K562 (cell line): ENCODE measurements at regions not wholly inside any gene's neighbourhood (a gene's known extent, or its start where the extent isn't known, plus 50 kb on each side); places are given as distances from the start of the nearest gene placed in this dataset.

Experiments
- ATAC-seq: fragments of 200-7000 bp; cut with Tn5 transposase; 3 replicates; pipeline ENCODE4 v1.9.1; 2020; ENCODE audit warnings: moderate library complexity
- BruUV-seq: library from RNA; stranded (reverse); fragments of 400-500 nt; replicated peaks from 2 replicates; lab custom pipeline; 2021; lab: Mats Ljungman, UMichigan
- CTCF ChIA-PET: fragments of 300-600 bp; formaldehyde crosslinking; extraction: SDS; loops from one replicate; lab custom pipeline; 2021; ENCODE audit warnings: low intra/inter-chr PET ratio; lab: Yijun Ruan, JAX
- POLR2A ChIA-PET: fragments of 300-600, 350-650 bp; sonication (Branson Sonifier 250); formaldehyde crosslinking; extraction: SDS; loops from one replicate; lab custom pipeline; 2021; ENCODE audit warnings: antibody characterized with exemption, inconsistent platforms; lab: Yijun Ruan, JAX
- DNase-seq, 4 experiments: peaks; one replicate each; pipeline versions ENCODE4 v3.0.0 to v3.0.0-alpha.2; 2011 to 2018; ENCODE audit warnings: low spot score in 3 of 4, mixed read lengths in 3 of 4; ENCODE audit errors: extremely low read depth in 1 of 4
- FAIRE-seq: peaks from 2 replicates; lab custom pipeline; 2011; peaks lifted over from hg19 to GRCh38; lab: Jason Lieb, UNC
- H2AFZ ChIP-seq: 2 replicates; pipeline ENCODE4 v1.6.0; 2011; ENCODE audit warnings: low read depth, low read length, control low read depth, inconsistent platforms
- H3K27ac ChIP-seq: fragments of 200-600 bp; 3 replicates; pipeline ENCODE4 v1.8.0; 2011; ENCODE audit warnings: low read depth, mild to moderate bottlenecking, control low read depth, inconsistent platforms, low read length, moderate library complexity, mixed read lengths; ENCODE audit errors: extremely low read depth
- H3K27me3 ChIP-seq, 2 experiments: fragments of 300-600 bp in 1 of 2; 2 replicates in 1 of 2; 3 replicates in 1 of 2; pipeline versions ENCODE4 v1.6.0 to v1.8.0; 2011; ENCODE audit warnings: inconsistent platforms in 2 of 2, low read length in 2 of 2, mild to moderate bottlenecking in 1 of 2, mixed read lengths in 1 of 2, moderate library complexity in 1 of 2; ENCODE audit not compliant: control insufficient read depth in 2 of 2, insufficient read depth in 2 of 2
- H3K36me3 ChIP-seq: fragments of 300-600 bp; 3 replicates; pipeline ENCODE4 v1.8.0; 2011; ENCODE audit warnings: mild to moderate bottlenecking, low read length, inconsistent platforms; ENCODE audit not compliant: control insufficient read depth, insufficient read depth
- H3K4me1 ChIP-seq, 2 experiments: fragments of 200-600 bp in 1 of 2; replicated peaks in 1 of 2; 2 replicates in 1 of 2; 3 replicates in 1 of 2; pipeline versions ENCODE4 v1.5.1 to v1.8.0; 2011; ENCODE audit warnings: inconsistent platforms in 2 of 2, low read length in 2 of 2, mild to moderate bottlenecking in 1 of 2, mixed read lengths in 1 of 2, moderate library complexity in 1 of 2; ENCODE audit not compliant: control insufficient read depth in 2 of 2, insufficient read depth in 2 of 2
- H3K4me2 ChIP-seq: 2 replicates; pipeline ENCODE4 v1.6.1; 2011; ENCODE audit warnings: low read length, control low read depth, inconsistent platforms, mixed read lengths; ENCODE audit not compliant: insufficient read depth
- H3K4me3 ChIP-seq: fragments of 200-600 bp; sonication (generic), shearing (Covaris generic); 2 replicates; pipeline ENCODE4 v1.5.1; 2016; ENCODE audit warnings: control low read depth, inconsistent platforms
- H3K79me2 ChIP-seq: fragments of 200-600 bp; 3 replicates; pipeline ENCODE4 v1.8.0; 2011; ENCODE audit warnings: low read length, inconsistent platforms; ENCODE audit not compliant: control insufficient read depth, insufficient read depth
- H3K9ac ChIP-seq, 2 experiments: 2 replicates each; pipeline versions ENCODE4 v1.6.0 to v1.6.1; 2011; ENCODE audit warnings: low read depth in 2 of 2, low read length in 2 of 2, control low read depth in 1 of 2, inconsistent platforms in 1 of 2, mild to moderate bottlenecking in 1 of 2, mixed read lengths in 1 of 2; ENCODE audit not compliant: insufficient read depth in 1 of 2
- H3K9me1 ChIP-seq: one replicate; pipeline ENCODE4 v1.6.0; 2011; ENCODE audit warnings: inconsistent platforms, mild to moderate bottlenecking, low read length, moderate library complexity; ENCODE audit not compliant: control insufficient read depth, insufficient read depth
- H3K9me3 ChIP-seq: replicated peaks from 2 replicates; pipeline ENCODE4 v1.5.1; 2011; ENCODE audit warnings: low read depth, low read length, inconsistent platforms; ENCODE audit not compliant: control insufficient read depth, insufficient read depth
- H4K20me1 ChIP-seq: replicated peaks from 2 replicates; pipeline ENCODE4 v1.6.1; 2011; ENCODE audit warnings: low read length, inconsistent platforms, mixed read lengths; ENCODE audit not compliant: control insufficient read depth, insufficient read depth
- CHD4 ChIP-seq: fragments of 200-600 bp; sonication (generic); IDR thresholded peaks from 3 replicates; pipeline ENCODE4 v1.6.1; 2012; ENCODE audit warnings: low read depth, mild to moderate bottlenecking, mixed read lengths, low read length, inconsistent platforms; ENCODE audit not compliant: insufficient read depth, insufficient replicate concordance, poor library complexity, severe bottlenecking
- DDX20 ChIP-seq: fragments of 450-650 bp; IDR thresholded peaks from 2 replicates; pipeline ENCODE4 v1.6.1; 2016; ENCODE audit warnings: missing genetic modification characterization, low read depth, mild to moderate bottlenecking, missing compliant biosample characterization, moderate library complexity
- EGR1 ChIP-seq: fragments of 450-650 bp; conservative IDR thresholded peaks from 2 replicates; pipeline ENCODE4 v1.6.1; 2017; ENCODE audit warnings: mild to moderate bottlenecking
- IFI16 ChIP-seq: fragments of 250-450 bp; sonication (Bioruptor Pico); IDR thresholded peaks from 2 replicates; pipeline ENCODE4 v2.1.2; 2022; ENCODE audit warnings: mild to moderate bottlenecking, inconsistent platforms
- KLF10 ChIP-seq: fragments of 250-450 bp; sonication (Bioruptor Pico); IDR thresholded peaks from 2 replicates; pipeline ENCODE4 v1.6.1; 2021; ENCODE audit warnings: matching md5 sums
- L3MBTL2 ChIP-seq: fragments of 450-650 bp; IDR thresholded peaks from 2 replicates; pipeline ENCODE4 v1.6.1; 2016; ENCODE audit warnings: mild to moderate bottlenecking, moderate library complexity
- MAFG ChIP-seq: fragments of 450-650 bp; conservative IDR thresholded peaks from 2 replicates; pipeline ENCODE4 v1.6.1; 2016; ENCODE audit warnings: missing genetic modification characterization, missing compliant biosample characterization
- MTA3 ChIP-seq: fragments of 450-650 bp; formaldehyde crosslinking; IDR thresholded peaks from 2 replicates; pipeline ENCODE4 v1.6.1; 2017; ENCODE audit warnings: mild to moderate bottlenecking, borderline replicate concordance
- NKRF ChIP-seq: fragments of 450-650 bp; IDR thresholded peaks from 2 replicates; pipeline ENCODE4 v1.6.1; 2016; ENCODE audit warnings: borderline replicate concordance
- SP2 ChIP-seq: IDR thresholded peaks from 2 replicates; pipeline ENCODE4 v1.6.1; 2011; ENCODE audit warnings: mild to moderate bottlenecking, low read depth, low read length, moderate library complexity; ENCODE audit not compliant: poor library complexity, severe bottlenecking; ENCODE audit errors: extremely low read depth
- SRSF7 ChIP-seq: fragments of 200-400 bp; formaldehyde crosslinking; optimal IDR thresholded peaks from 2 replicates; pipeline ENCODE3; 2017; ENCODE audit warnings: mild to moderate bottlenecking, low read depth, low read length
- ZBTB49 ChIP-seq: sonication (generic); formaldehyde crosslinking; IDR thresholded peaks from 2 replicates; pipeline ENCODE4 v1.8.0; 2022; ENCODE audit warnings: missing genetic modification reagents, mild to moderate bottlenecking, borderline replicate concordance
- ZNF408 ChIP-seq: fragments of 250-450 bp; sonication (Bioruptor Pico); IDR thresholded peaks from 2 replicates; pipeline ENCODE4 v1.4.0; 2020; ENCODE audit warnings: low read depth, mild to moderate bottlenecking, moderate library complexity
- ZZZ3 ChIP-seq: fragments of 450-650 bp; IDR thresholded peaks from 2 replicates; pipeline ENCODE4 v1.6.1; 2016; ENCODE audit warnings: antibody characterized with exemption, mild to moderate bottlenecking, moderate library complexity
- WGBS: fragments of 100-300 bp; shearing (Covaris generic); methylation state at CpG from one replicate; pipeline ENCODE4 v1.1.6; 2016; ENCODE audit warnings: low coverage, mixed read lengths; ENCODE audit not compliant: insufficient coverage; ENCODE audit errors: missing lambda C conversion rate; 5-methylcytosine and 5-hydroxymethylcytosine counted together
- in situ Hi-C: fragments of 300-500 bp; cut with MboI; formaldehyde crosslinking; loops from 4 replicates; pipeline ENCODE4 v1.15.0; 2018; ENCODE audit warnings: inconsistent platforms, mixed read lengths
- intact Hi-C: fragments of 100-400 bp; cut with micrococcal nuclease; formaldehyde crosslinking; loops from 2 replicates; pipeline ENCODE4 v1.14.2; 2022

GRCh38 chrX:7637066-7637465, 205.9 kb upstream of the VCX start:
- H3K27me3 ChIP-seq: no peaks in the 10 kb centered on the region
- H3K79me2 ChIP-seq: no peaks in the 10 kb centered on the region
- H3K9me1 ChIP-seq: no peaks in the 10 kb centered on the region
- CTCF ChIA-PET: no interaction called here
- H3K36me3 ChIP-seq: no peaks in the 10 kb centered on the region
- no peak for FAIRE-seq
- H3K27ac ChIP-seq: no peak overlapping the region
- H4K20me1 ChIP-seq: no peaks in the 10 kb centered on the region
- no peaks in the 10 kb centered on the region for H3K9me3 ChIP-seq
- in situ Hi-C loops (no loop called here), intact Hi-C loops (no loop called here)
- no TSS peak for BruUV-seq
- no peaks in the 10 kb centered on the region for H3K4me1 ChIP-seq
- no peak overlapping the region for H3K9ac ChIP-seq
- DNase-seq: no peak
- no peak overlapping the region for H3K4me2 ChIP-seq
- H2AFZ ChIP-seq: no peak overlapping the region
- no peak overlapping the region for H3K4me3 ChIP-seq
- no peak for ATAC-seq
- TF ChIP-seq CHD4: no peak
- no peak for TF ChIP-seq ZZZ3
- no peak for TF ChIP-seq ZNF408
- no peak for TF ChIP-seq EGR1
- no peak for TF ChIP-seq ZBTB49 (CRISPR knock-in tag)
- no peak for TF ChIP-seq SP2
- TF ChIP-seq KLF10: no peak
- no peak for TF ChIP-seq L3MBTL2
- TF ChIP-seq MAFG (tag): no peak
- TF ChIP-seq MTA3: no peak
- TF ChIP-seq DDX20 (tag): no peak
- TF ChIP-seq IFI16: no peak
- no peak for TF ChIP-seq NKRF
- no peak for TF ChIP-seq SRSF7
- POLR2A ChIA-PET: no interaction called here
- WGBS: 0% methylated on average over 3 of the region's 3 CpGs
